H1 (cell line): ENCODE measurements at regions not wholly inside any gene's neighbourhood (a gene's known extent, or its start where the extent isn't known, plus 50 kb on each side); places are given as distances from the start of the nearest gene placed in this dataset.

Experiments used
- CTCF ChIA-PET: fragments of 300-600 bp; sonication (Branson Sonifier 250); formaldehyde crosslinking; loops from one replicate; lab custom pipeline; 2021; ENCODE audit not compliant: partially characterized antibody; lab: Charles Lee
- POLR2A ChIA-PET: fragments of 300-600 bp; sonication (Branson Sonifier 250); formaldehyde crosslinking; loops from one replicate; lab custom pipeline; 2021; ENCODE audit warnings: inconsistent platforms; ENCODE audit not compliant: partially characterized antibody; lab: Charles Lee
- DNase-seq, 2 experiments: peaks; one replicate each; pipeline versions ENCODE4 v3.0.0 to v3.0.0-alpha.2; 2010 to 2022; ENCODE audit warnings: low spot score in 2 of 2, low read depth in 1 of 2, mixed read lengths in 1 of 2
- FAIRE-seq: peaks from 2 replicates; lab custom pipeline; 2011; peaks lifted over from hg19 to GRCh38; lab: Jason Lieb, UNC
- H2AFZ ChIP-seq: 2 replicates; pipeline ENCODE4 v1.8.1; 2012; ENCODE audit warnings: low read length, inconsistent platforms
- H2AK5ac ChIP-seq: 2 replicates; pipeline ENCODE4 v1.6.1; 2013; ENCODE audit warnings: low read depth, low read length
- H2BK120ac ChIP-seq: replicated peaks from 2 replicates; pipeline ENCODE3; 2013; ENCODE audit warnings: low read depth, low read length, inconsistent platforms
- H2BK12ac ChIP-seq: 2 replicates; pipeline ENCODE4 v1.6.1; 2013; ENCODE audit warnings: low read depth, low read length
- H2BK15ac ChIP-seq: 2 replicates; pipeline ENCODE4 v1.6.1; 2013; ENCODE audit warnings: low read length
- H2BK20ac ChIP-seq: 2 replicates; pipeline ENCODE4 v1.6.1; 2013; ENCODE audit warnings: low read length
- H2BK5ac ChIP-seq: 2 replicates; pipeline ENCODE4 v1.6.1; 2013; ENCODE audit warnings: low read depth, low read length
- H3K14ac ChIP-seq: 2 replicates; pipeline ENCODE4 v1.6.1; 2013; ENCODE audit warnings: inconsistent platforms; ENCODE audit not compliant: insufficient read length
- H3K18ac ChIP-seq: 2 replicates; pipeline ENCODE4 v1.6.1; 2013; ENCODE audit warnings: low read length; ENCODE audit errors: extremely low read depth
- H3K23ac ChIP-seq: 2 replicates; pipeline ENCODE4 v1.6.1; 2013; ENCODE audit warnings: inconsistent platforms; ENCODE audit not compliant: insufficient read length
- H3K23me2 ChIP-seq: 2 replicates; pipeline ENCODE4 v1.6.1; 2013; ENCODE audit warnings: low read depth, low read length
- H3K27ac ChIP-seq: 2 replicates; pipeline ENCODE4 v1.6.1; 2011; ENCODE audit warnings: low read depth, low read length, inconsistent platforms
- H3K27me3 ChIP-seq, 4 experiments: replicated peaks in 1 of 4; 1 replicate in 1 of 4; 2 replicates in 3 of 4; pipeline versions ENCODE4 v1.6.1 to v1.8.1; 2011 to 2013; ENCODE audit warnings: low read length in 3 of 4, mild to moderate bottlenecking in 3 of 4, inconsistent platforms in 2 of 4, mixed read lengths in 2 of 4, moderate library complexity in 1 of 4; ENCODE audit not compliant: control insufficient read depth in 3 of 4, insufficient read depth in 3 of 4; ENCODE audit errors: extremely low read depth in 1 of 4
- H3K36me3 ChIP-seq, 4 experiments: 2 replicates each; pipeline versions ENCODE4 v1.6.1 to v1.8.1; 2011 to 2013; ENCODE audit warnings: mild to moderate bottlenecking in 4 of 4, low read length in 3 of 4, moderate library complexity in 2 of 4, control low read depth in 1 of 4, inconsistent platforms in 1 of 4; ENCODE audit not compliant: insufficient read depth in 4 of 4, control insufficient read depth in 2 of 4
- H3K4ac ChIP-seq: replicated peaks from 2 replicates; pipeline ENCODE3; 2013; ENCODE audit warnings: low read length, low read depth, mixed read lengths, inconsistent platforms; ENCODE audit not compliant: insufficient read length
- H3K4me1 ChIP-seq, 4 experiments: replicated peaks in 1 of 4; 1 replicate in 1 of 4; 2 replicates in 3 of 4; pipeline versions ENCODE4 v1.6.1 to v1.8.1; 2011 to 2013; ENCODE audit warnings: low read length in 3 of 4, inconsistent platforms in 2 of 4, mixed read lengths in 1 of 4; ENCODE audit not compliant: insufficient read depth in 4 of 4, control insufficient read depth in 3 of 4
- H3K4me2 ChIP-seq, 2 experiments: 2 replicates each; pipeline versions ENCODE4 v1.6.1 to v1.8.1; 2011 to 2013; ENCODE audit warnings: low read depth in 2 of 2, low read length in 2 of 2, control low read depth in 1 of 2, inconsistent platforms in 1 of 2, mild to moderate bottlenecking in 1 of 2; ENCODE audit not compliant: insufficient read depth in 1 of 2
- H3K4me3 ChIP-seq, 4 experiments: fragments of 200-600, 300-600 bp in 1 of 4; sonication (generic), shearing (Covaris generic), sonication (Bioruptor Twin) in 1 of 4; 2 replicates each; pipeline versions ENCODE4 v1.5.1 to v1.8.1; 2011 to 2016; ENCODE audit warnings: low read length in 4 of 4, low read depth in 3 of 4, control low read depth in 2 of 4, inconsistent platforms in 2 of 4, mild to moderate bottlenecking in 2 of 4, mixed read lengths in 1 of 4, moderate library complexity in 1 of 4; ENCODE audit not compliant: insufficient read depth in 2 of 4; ENCODE audit errors: extremely low read depth in 1 of 4
- H3K56ac ChIP-seq: replicated peaks from 2 replicates; pipeline ENCODE3; 2013; ENCODE audit warnings: low read depth, mild to moderate bottlenecking, mixed read lengths, low read length, inconsistent platforms; ENCODE audit not compliant: insufficient read length
- H3K79me1 ChIP-seq: 2 replicates; pipeline ENCODE4 v1.6.1; 2013; ENCODE audit warnings: low read depth, low read length, control low read depth
- H3K79me2 ChIP-seq, 2 experiments: 2 replicates each; pipeline versions ENCODE4 v1.6.1 to v1.8.1; 2012 to 2013; ENCODE audit warnings: low read length in 2 of 2, mild to moderate bottlenecking in 2 of 2, inconsistent platforms in 1 of 2; ENCODE audit not compliant: insufficient read depth in 2 of 2, control insufficient read depth in 1 of 2
- H3K9ac ChIP-seq, 4 experiments: replicated peaks in 1 of 4; 1 replicate in 1 of 4; 2 replicates in 3 of 4; pipeline versions ENCODE4 v1.6.1 to v1.8.1; 2011 to 2013; ENCODE audit warnings: low read depth in 3 of 4, low read length in 3 of 4, control low read depth in 2 of 4, mild to moderate bottlenecking in 2 of 4, moderate library complexity in 2 of 4, inconsistent platforms in 1 of 4; ENCODE audit errors: extremely low read depth in 1 of 4
- H3K9me3 ChIP-seq, 2 experiments: 2 replicates each; pipeline versions ENCODE4 v1.6.1 to v1.8.1; 2012 to 2013; ENCODE audit warnings: mild to moderate bottlenecking in 2 of 2, moderate library complexity in 2 of 2, control low read depth in 1 of 2, inconsistent platforms in 1 of 2, low read depth in 1 of 2, low read length in 1 of 2, mixed read lengths in 1 of 2; ENCODE audit not compliant: insufficient read depth in 2 of 2
- H4K20me1 ChIP-seq, 2 experiments: replicated peaks in 1 of 2; 2 replicates each; pipeline versions ENCODE3 to v1.8.1; 2011 to 2013; ENCODE audit warnings: inconsistent platforms in 2 of 2, low read length in 2 of 2, mild to moderate bottlenecking in 1 of 2; ENCODE audit not compliant: insufficient read depth in 2 of 2, control insufficient read depth in 1 of 2
- H4K5ac ChIP-seq: 2 replicates; pipeline ENCODE4 v1.6.1; 2013; ENCODE audit warnings: low read length, low read depth, mixed read lengths, inconsistent platforms; ENCODE audit not compliant: insufficient read length
- H4K8ac ChIP-seq: 2 replicates; pipeline ENCODE4 v1.8.0; 2013; ENCODE audit warnings: mild to moderate bottlenecking, moderate library complexity, low read length, inconsistent platforms; ENCODE audit not compliant: insufficient read depth; ENCODE audit errors: extremely low read depth
- H4K91ac ChIP-seq: replicated peaks from 2 replicates; pipeline ENCODE3; 2013; ENCODE audit warnings: low read length, mixed read lengths, inconsistent platforms; ENCODE audit not compliant: insufficient read length
- CHD2 ChIP-seq: IDR thresholded peaks from 2 replicates; pipeline ENCODE4 v1.6.1; 2012; ENCODE audit warnings: low read length, improper control_type of control experiment
- CREB1 ChIP-seq: IDR thresholded peaks from 2 replicates; pipeline ENCODE4 v1.6.1; 2012; ENCODE audit warnings: inconsistent platforms
- EGR1 ChIP-seq: IDR thresholded peaks from 2 replicates; pipeline ENCODE4 v1.6.1; 2011; ENCODE audit warnings: low read depth, low read length, borderline replicate concordance
- KDM1A ChIP-seq: fragments of 200-600, 300-600 bp; sonication (generic); IDR thresholded peaks from 2 replicates; pipeline ENCODE4 v1.7.1; 2016; ENCODE audit warnings: mild to moderate bottlenecking, low read length, borderline replicate concordance
- PHF8 ChIP-seq: fragments of 200-600 bp; sonication (generic); conservative IDR thresholded peaks from 2 replicates; pipeline ENCODE4 v1.7.1; 2012; ENCODE audit warnings: low read depth, mild to moderate bottlenecking, inconsistent platforms, low read length, moderate library complexity
- SRF ChIP-seq: IDR thresholded peaks from 2 replicates; pipeline ENCODE4 v1.6.1; 2011; ENCODE audit warnings: mild to moderate bottlenecking, low read depth, low read length, moderate library complexity
- TCF12 ChIP-seq: IDR thresholded peaks from 2 replicates; pipeline ENCODE4 v1.6.1; 2011; ENCODE audit warnings: low read depth, mild to moderate bottlenecking, low read length
- WGBS, 2 experiments: shearing (Covaris generic) in 1 of 2; methylation state at CpG; one replicate each; pipeline versions ENCODE4 v1.1.6 to v1.1.7; 2013 to 2015; ENCODE audit warnings: low lambda C conversion rate in 2 of 2, mixed read lengths in 2 of 2, inconsistent platforms in 1 of 2, low coverage in 1 of 2, missing lambda C conversion rate in 1 of 2; ENCODE audit not compliant: insufficient replicate concordance in 2 of 2, insufficient coverage in 1 of 2, insufficient read length in 1 of 2; ENCODE audit errors: extremely low coverage in 1 of 2, missing lambda C conversion rate in 1 of 2; 5-methylcytosine and 5-hydroxymethylcytosine counted together

- DNase-seq (no peak), FAIRE-seq (no peak)
- H3K27ac ChIP-seq: no peak overlapping the region
- CTCF ChIA-PET: interaction anchor here (1.1 kb wide), 1 partner anchor 469 kb away, joined by 3 read pairs; no protein-coding TSS in a partner anchor
- H3K9me3 ChIP-seq: no peaks in the 10 kb centered on the region
- no peaks in the 10 kb centered on the region for H3K79me1 ChIP-seq
- no peaks in the 10 kb centered on the region for H3K23me2 ChIP-seq
- H4K5ac ChIP-seq: no peak overlapping the region
- H4K8ac ChIP-seq: no peak overlapping the region
- H3K79me2 ChIP-seq: no peaks in the 10 kb centered on the region
- H3K4me1 ChIP-seq: no peaks in the 10 kb centered on the region
- H3K18ac ChIP-seq: no peak overlapping the region
- H3K36me3 ChIP-seq: no peaks in the 10 kb centered on the region
- H2BK5ac ChIP-seq: no peak overlapping the region
- no peak overlapping the region for H2BK20ac ChIP-seq
- H2AK5ac ChIP-seq: no peak overlapping the region
- H3K4me3 ChIP-seq: no peak overlapping the region
- no peak overlapping the region for H2BK12ac ChIP-seq
- H2BK120ac ChIP-seq: no peak overlapping the region
- no peak overlapping the region for H4K91ac ChIP-seq
- no peak overlapping the region for H3K14ac ChIP-seq
- POLR2A ChIA-PET: no interaction called here
- H3K9ac ChIP-seq: no peak overlapping the region
- no peak overlapping the region for H3K56ac ChIP-seq
- no peaks in the 10 kb centered on the region for H3K27me3 ChIP-seq
- no peaks in the 10 kb centered on the region for H4K20me1 ChIP-seq
- TF ChIP-seq KDM1A: no peak
- no peak for TF ChIP-seq EGR1
- TF ChIP-seq CHD2: no peak
- no peak for TF ChIP-seq PHF8
- TF ChIP-seq CREB1: no peak
- TF ChIP-seq TCF12: no peak
- no peak for TF ChIP-seq SRF
- H2AFZ ChIP-seq: no peak overlapping the region
- H3K4me2 ChIP-seq: no peak overlapping the region
- H3K4ac ChIP-seq: no peak overlapping the region
- 85% methylated on average over 6 of the region's 6 CpGs; no CpG with 5 or more reads in 1 of the 2 experiments for WGBS, 2 experiments
- no peak overlapping the region for H3K23ac ChIP-seq
- H2BK15ac ChIP-seq: no peak overlapping the region
Measured at GRCh38 chr6:154623391-154623790, 109.8 kb upstream of the SCAF8 start.
